Astrocyte (in vitro differentiated cells and primary cell): ENCODE measurements at regions not wholly inside any gene's neighbourhood (a gene's known extent, or its start where the extent isn't known, plus 50 kb on each side); places are given as distances from the start of the nearest gene placed in this dataset.

ENCODE experiments used
- DNase-seq: peaks from one replicate; pipeline ENCODE4 v3.0.0-alpha.2; 2010; ENCODE audit warnings: low read depth
- FAIRE-seq: peaks from 2 replicates; lab custom pipeline; 2011; peaks lifted over from hg19 to GRCh38; lab: Jason Lieb, UNC
- H2AFZ ChIP-seq: 2 replicates; pipeline ENCODE4 v1.6.0; 2012; ENCODE audit warnings: low read depth, low read length, inconsistent platforms
- H3K27ac ChIP-seq: 2 replicates; pipeline ENCODE4 v1.5.1; 2011; ENCODE audit warnings: low read depth, low read length, inconsistent platforms
- H3K27me3 ChIP-seq: 2 replicates; pipeline ENCODE4 v1.6.0; 2011; ENCODE audit warnings: low read length, inconsistent platforms; ENCODE audit not compliant: insufficient read depth
- H3K36me3 ChIP-seq: 2 replicates; pipeline ENCODE4 v1.5.1; 2011; ENCODE audit warnings: low read length, inconsistent platforms; ENCODE audit not compliant: insufficient read depth
- H3K4me1 ChIP-seq: 2 replicates; pipeline ENCODE4 v1.5.1; 2011; ENCODE audit warnings: low read length, inconsistent platforms; ENCODE audit not compliant: insufficient read depth
- H3K4me2 ChIP-seq: 2 replicates; pipeline ENCODE4 v1.6.0; 2012; ENCODE audit warnings: low read length, inconsistent platforms
- H3K4me3 ChIP-seq: 2 replicates; pipeline ENCODE4 v1.5.1; 2011; ENCODE audit warnings: low read depth, mild to moderate bottlenecking, low read length, inconsistent platforms; ENCODE audit not compliant: insufficient read depth
- H3K79me2 ChIP-seq: 2 replicates; pipeline ENCODE4 v1.6.0; 2012; ENCODE audit warnings: mild to moderate bottlenecking, low read length, inconsistent platforms; ENCODE audit not compliant: insufficient read depth
- H3K9ac ChIP-seq: 2 replicates; pipeline ENCODE4 v1.6.0; 2012; ENCODE audit warnings: mild to moderate bottlenecking, low read length, inconsistent platforms
- H3K9me3 ChIP-seq: 2 replicates; pipeline ENCODE4 v1.5.1; 2012; ENCODE audit warnings: low read depth, mild to moderate bottlenecking, low read length, inconsistent platforms; ENCODE audit not compliant: insufficient read depth
- H4K20me1 ChIP-seq: 2 replicates; pipeline ENCODE4 v1.6.0; 2012; ENCODE audit warnings: low read length, inconsistent platforms; ENCODE audit not compliant: insufficient read depth
- H3K27ac Mint-ChIP-seq: one replicate; pipeline ENCODE4 v1.8.0; 2021; ENCODE audit warnings: mild to moderate bottlenecking, mixed read lengths; ENCODE audit not compliant: unreplicated experiment
- H3K27me3 Mint-ChIP-seq: one replicate; pipeline ENCODE4 v1.8.0; 2021; ENCODE audit warnings: low read depth, mixed read lengths; ENCODE audit not compliant: unreplicated experiment
- H3K36me3 Mint-ChIP-seq: one replicate; pipeline ENCODE4 v1.8.0; 2021; ENCODE audit warnings: low read depth, mixed read lengths; ENCODE audit not compliant: unreplicated experiment
- H3K4me1 Mint-ChIP-seq: one replicate; pipeline ENCODE4 v1.8.0; 2021; ENCODE audit warnings: low read depth, mixed read lengths; ENCODE audit not compliant: unreplicated experiment
- H3K4me3 Mint-ChIP-seq: one replicate; pipeline ENCODE4 v1.8.0; 2021; ENCODE audit warnings: mild to moderate bottlenecking, moderate library complexity, mixed read lengths; ENCODE audit not compliant: unreplicated experiment
- H3K9me3 Mint-ChIP-seq: one replicate; pipeline ENCODE4 v1.8.0; 2021; ENCODE audit warnings: mild to moderate bottlenecking, mixed read lengths; ENCODE audit not compliant: unreplicated experiment
- CTCF ChIP-seq: IDR thresholded peaks from 2 replicates; pipeline ENCODE4 v1.5.1; 2011; ENCODE audit warnings: low read depth, mild to moderate bottlenecking, inconsistent platforms, low read length, moderate library complexity; ENCODE audit not compliant: insufficient read depth
- EZH2 ChIP-seq: IDR thresholded peaks from 2 replicates; pipeline ENCODE4 v1.6.1; 2012; ENCODE audit warnings: mild to moderate bottlenecking, low read length, inconsistent platforms; ENCODE audit not compliant: insufficient read depth

GRCh38 chr11:111099028-111099713 lies 146.4 kb upstream of the POU2AF2 start:
- Histone ChIP-seq H3K9ac (no peak overlapping the region), H3K4me1 (no peaks in the 10 kb centered on the region), H3K27me3 (peaks cover 3% of the 10 kb centered on the region), H3K4me3 (no peak overlapping the region), H3K36me3 (no peaks in the 10 kb centered on the region), H4K20me1 (no peaks in the 10 kb centered on the region), H3K27ac (no peak overlapping the region), H3K4me2 (no peak overlapping the region), H3K79me2 (no peaks in the 10 kb centered on the region), H2AFZ (no peak overlapping the region), H3K9me3 (no peaks in the 10 kb centered on the region)
- Mint-ChIP-seq H3K4me1 (peaks cover 5% of the 10 kb centered on the region), H3K27ac (no peak overlapping the region), H3K27me3 (no peaks in the 10 kb centered on the region), H3K36me3 (no peaks in the 10 kb centered on the region), H3K9me3 (no peaks in the 10 kb centered on the region), H3K4me3 (no peak overlapping the region)
- DNase-seq: no peak
- FAIRE-seq: no peak
- TF ChIP-seq CTCF (no peak), EZH2 (no peak)

GRCh38 chr11:111098091-111098490 lies 147.4 kb upstream of the POU2AF2 start:
- Histone ChIP-seq H3K4me1 (no peaks in the 10 kb centered on the region), H4K20me1 (no peaks in the 10 kb centered on the region), H3K27ac (no peak overlapping the region), H3K4me2 (no peak overlapping the region), H3K9me3 (no peaks in the 10 kb centered on the region), H3K79me2 (no peaks in the 10 kb centered on the region), H2AFZ (no peak overlapping the region), H3K36me3 (no peaks in the 10 kb centered on the region), H3K9ac (no peak overlapping the region), H3K4me3 (no peak overlapping the region), H3K27me3 (no peaks in the 10 kb centered on the region)
- H3K27ac Mint-ChIP-seq: no peak overlapping the region
- no peak overlapping the region for H3K4me3 Mint-ChIP-seq
- no peak for TF ChIP-seq EZH2
- TF ChIP-seq CTCF: no peak
- peaks cover 5% of the 10 kb centered on the region for H3K4me1 Mint-ChIP-seq
- no peak for DNase-seq
- H3K9me3 Mint-ChIP-seq: no peaks in the 10 kb centered on the region
- H3K27me3 Mint-ChIP-seq: no peaks in the 10 kb centered on the region
- no peak for FAIRE-seq
- H3K36me3 Mint-ChIP-seq: no peaks in the 10 kb centered on the region

GRCh38 chr11:111097191-111097590 lies 148.3 kb upstream of the POU2AF2 start:
- H3K79me2 ChIP-seq: no peaks in the 10 kb centered on the region
- H4K20me1 ChIP-seq: no peaks in the 10 kb centered on the region
- H3K4me3 Mint-ChIP-seq: no peak overlapping the region
- peaks cover 5% of the 10 kb centered on the region for H3K4me1 Mint-ChIP-seq
- H3K27me3 ChIP-seq: no peaks in the 10 kb centered on the region
- H2AFZ ChIP-seq: peak overlapping the region; percentile 1
- no peaks in the 10 kb centered on the region for H3K36me3 ChIP-seq
- H3K4me2 ChIP-seq: peak overlapping the region; percentile 47
- TF ChIP-seq CTCF (no peak), EZH2 (no peak)
- H3K9ac ChIP-seq: no peak overlapping the region
- H3K27ac ChIP-seq: no peak overlapping the region
- no peaks in the 10 kb centered on the region for H3K4me1 ChIP-seq
- FAIRE-seq (no peak), DNase-seq (no peak)
- no peaks in the 10 kb centered on the region for H3K9me3 Mint-ChIP-seq
- no peaks in the 10 kb centered on the region for H3K36me3 Mint-ChIP-seq
- H3K4me3 ChIP-seq: peak overlapping the region; percentile 22
- H3K27ac Mint-ChIP-seq: no peak overlapping the region
- peaks cover 2% of the 10 kb centered on the region for H3K27me3 Mint-ChIP-seq
- no peaks in the 10 kb centered on the region for H3K9me3 ChIP-seq
